Lower leg skin (tissue), 3 donors: ENCODE measurements at regions not wholly inside any gene's neighbourhood (a gene's known extent, or its start where the extent isn't known, plus 50 kb on each side); places are given as distances from the start of the nearest gene placed in this dataset.

Experiments
- POLR2A ChIP-seq, 2 donors: fragments of 450-650 bp; IDR thresholded peaks; one replicate each; pipeline ENCODE4 v1.6.1; 2016 to 2017; ENCODE audit warnings: antibody characterized with exemption in 2 of 2, mild to moderate bottlenecking in 1 of 2, moderate library complexity in 1 of 2
- TF ChIP-seq, protein P1 (sequence below), 3 donors: fragments of 450-650 bp; IDR thresholded peaks; one replicate each; pipeline ENCODE4 v1.5.1; 2016; ENCODE audit warnings: antibody characterized with exemption in 3 of 3, mild to moderate bottlenecking in 3 of 3, moderate library complexity in 2 of 3

DNA sequence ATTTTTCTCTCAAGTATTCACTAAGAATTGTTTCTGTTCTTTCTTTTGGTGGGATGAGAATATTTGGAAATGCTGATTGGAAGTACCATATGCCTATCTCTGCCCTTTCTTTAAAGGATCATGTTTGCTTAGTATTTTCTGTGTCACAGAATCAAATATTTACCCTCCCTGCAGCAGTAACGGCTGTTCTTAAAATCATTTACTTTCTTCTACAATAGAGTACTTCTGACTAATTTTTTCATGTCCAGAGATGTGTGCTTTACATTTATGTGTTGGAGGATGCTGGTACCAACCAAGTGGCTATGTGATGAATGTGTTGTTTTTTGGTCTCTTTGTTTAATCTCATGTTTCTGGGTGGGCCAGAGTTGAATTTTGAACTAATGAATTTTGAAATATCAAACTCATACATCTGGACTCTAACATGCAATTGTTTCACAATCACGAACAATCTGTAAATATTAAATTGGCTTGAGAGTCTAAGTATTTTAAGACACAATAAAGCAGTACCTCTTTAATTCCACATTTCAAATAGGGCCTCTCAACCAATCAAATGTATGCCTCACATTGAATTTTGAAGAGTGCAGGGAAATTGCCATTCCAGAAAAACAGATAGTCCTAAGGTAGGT is 59.4 kb upstream of the ARSJ start:
- TF ChIP-seq, protein P1, sequence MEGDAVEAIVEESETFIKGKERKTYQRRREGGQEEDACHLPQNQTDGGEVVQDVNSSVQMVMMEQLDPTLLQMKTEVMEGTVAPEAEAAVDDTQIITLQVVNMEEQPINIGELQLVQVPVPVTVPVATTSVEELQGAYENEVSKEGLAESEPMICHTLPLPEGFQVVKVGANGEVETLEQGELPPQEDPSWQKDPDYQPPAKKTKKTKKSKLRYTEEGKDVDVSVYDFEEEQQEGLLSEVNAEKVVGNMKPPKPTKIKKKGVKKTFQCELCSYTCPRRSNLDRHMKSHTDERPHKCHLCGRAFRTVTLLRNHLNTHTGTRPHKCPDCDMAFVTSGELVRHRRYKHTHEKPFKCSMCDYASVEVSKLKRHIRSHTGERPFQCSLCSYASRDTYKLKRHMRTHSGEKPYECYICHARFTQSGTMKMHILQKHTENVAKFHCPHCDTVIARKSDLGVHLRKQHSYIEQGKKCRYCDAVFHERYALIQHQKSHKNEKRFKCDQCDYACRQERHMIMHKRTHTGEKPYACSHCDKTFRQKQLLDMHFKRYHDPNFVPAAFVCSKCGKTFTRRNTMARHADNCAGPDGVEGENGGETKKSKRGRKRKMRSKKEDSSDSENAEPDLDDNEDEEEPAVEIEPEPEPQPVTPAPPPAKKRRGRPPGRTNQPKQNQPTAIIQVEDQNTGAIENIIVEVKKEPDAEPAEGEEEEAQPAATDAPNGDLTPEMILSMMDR (IDR thresholded peaks at IDR 0.05): no peak
- TF ChIP-seq POLR2A (IDR thresholded peaks at IDR 0.05): no peak
